IPS DF 4.7 (cell line): ENCODE measurements at regions not wholly inside any gene's neighbourhood (a gene's known extent, or its start where the extent isn't known, plus 50 kb on each side); places are given as distances from the start of the nearest gene placed in this dataset.

ENCODE experiments used
- DNase-seq: peaks from one replicate; pipeline ENCODE4 v3.0.0-alpha.2; 2013; ENCODE audit warnings: low spot score; ENCODE audit errors: extremely low read depth

DNA sequence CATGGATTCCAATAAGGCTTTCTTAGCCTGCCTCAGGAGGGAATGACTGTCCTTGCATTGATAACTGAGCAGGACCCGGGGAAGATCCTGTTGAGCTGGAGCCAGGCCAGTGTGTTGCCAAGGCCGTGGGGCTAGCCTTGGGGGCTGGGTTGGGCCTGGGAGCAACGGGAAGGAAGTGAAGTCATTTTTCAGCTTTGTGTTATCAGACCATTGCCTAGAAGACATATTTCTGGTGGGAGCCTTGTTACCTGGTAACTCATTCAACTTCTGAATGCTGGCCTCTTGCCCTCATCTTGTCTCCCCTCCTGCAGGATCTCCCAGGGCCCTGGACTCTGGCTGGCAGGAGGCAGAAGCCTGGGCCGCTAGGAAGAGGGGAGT is 92.7 kb upstream of the MGAT5 start:
- no peak for DNase-seq

DNA sequence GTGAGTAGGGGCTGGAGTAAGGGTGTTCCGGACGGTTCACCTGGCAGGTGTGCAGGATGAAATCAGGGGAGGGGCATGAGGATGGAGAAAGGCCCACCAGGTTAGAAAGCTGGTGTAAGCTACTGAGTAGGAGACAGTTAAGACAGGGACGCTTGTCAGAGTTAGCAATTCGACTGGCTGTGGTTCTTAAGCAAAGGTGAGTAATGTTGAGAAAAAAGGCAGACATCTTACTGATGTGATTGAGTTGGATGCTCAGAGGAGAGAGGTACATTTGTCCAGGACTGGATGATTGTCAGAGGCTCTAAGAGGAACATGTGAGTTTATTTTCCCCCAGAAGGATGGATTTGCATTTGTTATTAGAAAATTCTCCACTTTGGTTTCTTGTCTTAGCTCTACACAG is 90.5 kb upstream of the MGAT5 start:
- DNase-seq, result no peak

DNA sequence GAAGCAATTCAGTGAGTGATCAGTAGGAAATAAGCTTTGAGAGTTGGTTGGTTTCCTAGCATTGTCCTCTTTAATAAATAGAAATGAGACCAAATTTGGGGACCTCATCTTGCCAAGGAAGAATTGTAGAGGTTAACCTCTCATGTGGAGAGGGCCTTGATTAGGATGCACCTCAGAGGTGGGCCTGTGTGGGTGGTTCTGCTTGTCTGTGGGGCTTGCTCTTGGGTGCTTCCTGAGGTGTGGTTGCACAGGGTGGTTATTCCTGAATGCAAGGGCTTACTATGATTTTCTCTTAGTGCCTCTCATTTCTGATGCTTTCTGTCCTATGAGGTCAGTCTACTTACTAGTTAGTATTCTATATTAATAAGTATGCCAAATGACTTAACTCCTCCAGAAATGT is 89.6 kb upstream of the MGAT5 start:
- no peak for DNase-seq

GRCh38 chr2:134167015-134167414 is 86.9 kb upstream of the MGAT5 start:
- no peak for DNase-seq

- no peak for DNase-seq
Measured at GRCh38 chr2:134169788-134170187, 84.1 kb upstream of the MGAT5 start.

GRCh38 chr2:134170294-134170693 is 83.6 kb upstream of the MGAT5 start:
- DNase-seq, result no peak

- no peak for DNase-seq
Measured at GRCh38 chr2:134170700-134171099, 83.2 kb upstream of the MGAT5 start.

GRCh38 chr2:134173338-134174016 is 80.4 kb upstream of the MGAT5 start:
- no peak for DNase-seq

- no peak for DNase-seq
Measured at GRCh38 chr2:134174711-134175110, 79.2 kb upstream of the MGAT5 start.

- DNase-seq, result no peak
Measured at GRCh38 chr2:134175834-134176233, 78.0 kb upstream of the MGAT5 start.

DNA sequence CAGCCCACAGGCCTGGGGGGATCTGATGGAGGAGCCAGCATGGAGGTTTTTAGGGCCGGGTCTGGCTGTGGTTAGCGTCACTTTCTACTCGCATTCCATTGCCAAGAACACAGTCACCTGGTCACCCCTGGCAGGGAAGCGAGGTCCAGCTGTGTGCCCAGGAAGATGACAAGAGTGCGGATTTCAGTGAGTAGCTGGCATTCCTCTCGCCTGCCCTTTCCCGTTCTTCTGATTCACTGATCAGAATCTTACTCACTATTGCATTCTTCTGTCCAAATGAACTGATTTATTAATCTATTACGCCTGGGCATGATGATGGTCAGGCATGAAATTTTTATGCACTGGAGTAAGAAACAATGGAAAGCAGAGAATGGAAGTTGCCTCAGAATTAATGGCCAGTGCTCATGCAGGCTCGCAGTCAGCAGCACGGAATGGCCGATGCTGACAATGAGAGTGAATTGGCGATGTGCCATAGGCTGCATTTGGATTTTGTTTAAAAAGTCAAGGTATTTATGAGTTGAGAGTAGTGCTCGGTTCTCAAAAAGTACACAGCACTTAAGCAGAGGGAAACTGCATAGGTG is 76.4 kb upstream of the MGAT5 start:
- no peak for DNase-seq

GRCh38 chr2:134178138-134178877 is 75.6 kb upstream of the MGAT5 start:
- DNase-seq, result no peak

DNA sequence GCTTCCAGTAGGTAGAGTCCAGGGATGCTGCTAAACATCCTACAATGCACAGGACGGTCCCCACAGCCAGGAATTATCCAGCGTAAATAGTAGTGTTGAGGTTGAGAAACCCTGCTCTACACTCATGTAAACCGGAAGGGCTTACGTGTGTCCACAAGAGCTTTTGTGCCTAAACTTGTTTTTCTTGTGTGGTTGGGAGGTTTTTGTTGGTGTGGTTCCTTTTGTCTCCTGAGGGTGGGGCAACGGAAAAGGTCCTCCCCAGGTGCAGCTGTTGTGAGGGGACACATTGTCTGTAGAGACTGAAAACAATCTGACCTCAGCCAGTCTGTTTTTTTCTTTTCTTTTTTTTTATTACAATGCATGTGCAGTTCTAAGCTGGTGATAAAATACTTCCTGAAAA is 72.7 kb upstream of the MGAT5 start:
- DNase-seq, result no peak

GRCh38 chr2:134183679-134184078 is 70.2 kb upstream of the MGAT5 start:
- DNase-seq, result no peak

- DNase-seq, result no peak
Measured at GRCh38 chr2:134185639-134186038, 68.2 kb upstream of the MGAT5 start.

- DNase-seq, result no peak
Measured at GRCh38 chr2:134189009-134189720, 64.7 kb upstream of the MGAT5 start.

GRCh38 chr2:134190062-134190806 is 63.6 kb upstream of the MGAT5 start:
- DNase-seq, result no peak

DNA sequence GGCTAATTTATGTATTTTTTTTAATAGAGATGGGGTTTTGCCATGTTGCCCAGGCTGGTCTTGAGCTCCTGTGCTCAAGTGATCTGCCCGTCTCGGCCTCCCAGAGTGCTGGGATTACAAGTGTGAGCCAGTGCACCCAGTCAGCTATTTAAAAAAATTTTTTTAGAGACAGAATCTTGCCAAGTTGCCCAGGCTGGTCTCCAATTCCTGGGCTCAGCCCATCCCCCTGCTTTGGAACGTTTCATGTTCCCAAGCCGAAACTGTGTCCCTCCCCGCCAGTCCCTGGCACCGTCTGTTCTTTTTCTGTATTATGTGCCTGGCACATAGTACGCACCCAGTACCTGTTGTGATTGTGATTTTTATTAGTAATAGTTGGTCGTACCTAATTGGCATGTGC is 63.1 kb upstream of the MGAT5 start:
- no peak for DNase-seq

DNA sequence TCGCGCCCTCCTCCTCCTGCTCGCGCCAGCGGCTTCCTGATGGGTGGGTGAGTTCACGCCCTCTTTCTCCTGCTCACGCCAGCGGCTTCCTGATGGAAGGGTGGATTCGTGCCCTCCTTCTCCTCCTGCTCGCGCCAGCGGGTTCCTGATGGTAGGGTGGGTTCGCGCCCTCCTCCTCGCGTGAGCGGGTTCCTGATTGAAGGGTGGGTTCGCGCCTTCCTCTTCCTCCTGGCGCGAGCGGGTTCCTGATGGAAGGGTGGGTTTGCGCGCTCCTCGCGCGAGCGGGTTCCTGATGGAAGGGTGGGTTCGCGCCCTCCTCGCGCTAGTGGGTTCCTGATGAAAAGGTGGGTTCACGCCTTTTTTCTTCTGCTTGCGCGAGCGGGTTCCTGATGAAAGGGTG is 62.0 kb upstream of the MGAT5 start:
- no peak for DNase-seq

- DNase-seq, result no peak
Measured at GRCh38 chr2:134193006-134193405, 60.9 kb upstream of the MGAT5 start.

DNA sequence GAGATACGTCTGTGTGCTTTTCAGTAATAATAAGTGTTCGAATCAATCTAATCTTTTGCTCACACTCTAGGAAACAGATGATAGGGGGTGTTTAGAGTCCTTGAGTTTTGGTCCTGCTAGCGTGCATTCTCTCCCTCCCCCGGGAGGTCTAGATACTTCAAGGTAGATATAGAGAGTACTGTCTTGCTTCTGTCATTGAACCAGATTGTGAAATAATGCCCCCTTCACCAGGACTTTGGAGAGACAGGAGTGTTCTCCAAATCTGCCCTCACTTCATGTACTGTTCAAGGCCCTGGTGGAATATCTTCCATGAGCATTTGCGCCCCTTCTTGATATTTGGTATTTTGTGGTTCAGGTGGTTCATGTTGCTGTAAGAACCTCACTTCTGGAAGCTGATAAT is 59.4 kb upstream of the MGAT5 start:
- no peak for DNase-seq

DNA sequence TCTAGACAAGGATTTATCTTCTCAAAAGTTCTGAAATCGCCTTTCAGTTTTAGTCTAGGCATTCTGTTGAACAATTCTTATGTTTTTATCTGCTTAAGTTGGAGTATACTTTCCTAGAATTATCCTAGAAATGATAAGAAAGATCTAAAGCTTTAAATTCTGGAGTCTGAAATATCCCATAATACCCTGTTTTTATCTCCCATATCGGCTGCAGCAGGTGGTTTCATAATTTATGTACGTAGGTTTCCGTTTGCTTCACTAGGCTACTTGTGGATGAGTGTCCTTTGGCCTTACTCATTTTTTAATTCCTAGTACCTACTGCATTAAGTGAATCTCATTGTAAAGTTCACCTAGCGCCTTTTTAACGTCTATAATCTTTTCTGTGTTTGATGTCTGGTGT is 58.5 kb upstream of the MGAT5 start:
- no peak for DNase-seq
